Lower leg skin (tissue), 3 donors: ENCODE measurements at regions not wholly inside any gene's neighbourhood (a gene's known extent, or its start where the extent isn't known, plus 50 kb on each side); places are given as distances from the start of the nearest gene placed in this dataset.

Source experiments
- POLR2A ChIP-seq, 2 donors: fragments of 450-650 bp; IDR thresholded peaks; one replicate each; pipeline ENCODE4 v1.6.1; 2016 to 2017; ENCODE audit warnings: antibody characterized with exemption in 2 of 2, mild to moderate bottlenecking in 1 of 2, moderate library complexity in 1 of 2
- TF ChIP-seq, protein P1 (sequence below), 3 donors: fragments of 450-650 bp; IDR thresholded peaks; one replicate each; pipeline ENCODE4 v1.5.1; 2016; ENCODE audit warnings: antibody characterized with exemption in 3 of 3, mild to moderate bottlenecking in 3 of 3, moderate library complexity in 2 of 3

DNA sequence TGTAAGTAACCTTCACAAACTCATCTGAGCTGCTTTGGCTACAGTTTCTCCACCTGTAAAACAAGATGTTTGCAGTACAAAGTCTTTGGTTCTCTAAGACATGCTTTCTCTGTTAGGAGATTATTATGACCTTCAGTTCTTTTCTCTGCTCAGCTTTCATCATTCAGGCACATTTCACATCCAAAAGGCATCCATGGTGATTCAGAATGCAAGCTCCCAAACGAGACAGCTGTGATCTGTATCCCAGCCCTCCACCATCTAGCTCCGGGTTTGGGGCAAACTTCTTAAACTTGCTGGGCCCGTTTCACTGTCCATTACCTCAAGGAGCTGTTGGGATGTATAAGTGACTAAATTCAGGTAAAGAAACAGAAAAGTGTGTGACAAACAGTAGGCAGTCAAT is 95.8 kb upstream of the COL1A2 start:
- TF ChIP-seq, protein P1, sequence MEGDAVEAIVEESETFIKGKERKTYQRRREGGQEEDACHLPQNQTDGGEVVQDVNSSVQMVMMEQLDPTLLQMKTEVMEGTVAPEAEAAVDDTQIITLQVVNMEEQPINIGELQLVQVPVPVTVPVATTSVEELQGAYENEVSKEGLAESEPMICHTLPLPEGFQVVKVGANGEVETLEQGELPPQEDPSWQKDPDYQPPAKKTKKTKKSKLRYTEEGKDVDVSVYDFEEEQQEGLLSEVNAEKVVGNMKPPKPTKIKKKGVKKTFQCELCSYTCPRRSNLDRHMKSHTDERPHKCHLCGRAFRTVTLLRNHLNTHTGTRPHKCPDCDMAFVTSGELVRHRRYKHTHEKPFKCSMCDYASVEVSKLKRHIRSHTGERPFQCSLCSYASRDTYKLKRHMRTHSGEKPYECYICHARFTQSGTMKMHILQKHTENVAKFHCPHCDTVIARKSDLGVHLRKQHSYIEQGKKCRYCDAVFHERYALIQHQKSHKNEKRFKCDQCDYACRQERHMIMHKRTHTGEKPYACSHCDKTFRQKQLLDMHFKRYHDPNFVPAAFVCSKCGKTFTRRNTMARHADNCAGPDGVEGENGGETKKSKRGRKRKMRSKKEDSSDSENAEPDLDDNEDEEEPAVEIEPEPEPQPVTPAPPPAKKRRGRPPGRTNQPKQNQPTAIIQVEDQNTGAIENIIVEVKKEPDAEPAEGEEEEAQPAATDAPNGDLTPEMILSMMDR (IDR thresholded peaks at IDR 0.05), result no peak
- TF ChIP-seq POLR2A (IDR thresholded peaks at IDR 0.05), result no peak
